ENCODE measurements at regions not wholly inside any gene's neighbourhood (a gene's known extent, or its start where the extent isn't known, plus 50 kb on each side); places are given as distances from the start of the nearest gene placed in this dataset.

DNA sequence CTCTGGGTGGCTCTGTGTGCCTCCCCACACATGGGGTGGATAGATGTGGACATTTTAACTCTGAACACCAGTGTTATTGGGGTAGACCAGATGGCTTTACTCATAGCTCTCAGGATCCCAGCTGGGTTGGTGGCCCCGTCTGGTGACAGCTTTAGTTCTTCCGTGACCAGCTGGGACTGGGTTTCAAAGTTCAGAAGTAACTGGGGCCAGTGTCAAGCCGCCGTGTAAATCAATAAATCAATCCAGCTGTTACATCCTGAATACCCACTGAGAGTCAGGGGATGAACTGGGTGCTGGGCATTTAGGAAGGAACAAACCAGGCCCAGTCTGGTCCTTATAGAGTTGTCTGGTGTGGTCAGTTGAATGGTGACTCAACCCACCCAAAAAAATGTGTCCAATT lies 269.4 kb downstream of the CTTN start:
- Histone ChIP-seq H3K9ac (ENCODE audit: low read depth in 1 of 2, low read length in 2 of 2) (no peak overlapping the region), H3K4me3 (ENCODE audit: low read depth in 1 of 2, low read length in 2 of 2) (no peak overlapping the region), H3K27ac (ENCODE audit: low read depth, low read length) (no peak overlapping the region), H3K9me3 (ENCODE audit: control insufficient read depth in 1 of 2, low read length in 2 of 2) (no peaks in the 10 kb centered on the region), H3K27me3 (ENCODE audit: control insufficient read depth in 1 of 2, insufficient read depth in 2 of 2, low read length in 2 of 2) (peaks cover 0 to 3% of the 10 kb centered on the region in 2 donors), H3K4me1 (ENCODE audit: control insufficient read depth in 1 of 2, insufficient read depth in 2 of 2, low read length in 2 of 2) (no peaks in the 10 kb centered on the region), H3K36me3 (ENCODE audit: control insufficient read depth in 1 of 2, insufficient read depth in 2 of 2, low read length in 2 of 2) (no peaks in the 10 kb centered on the region)

- Histone ChIP-seq H3K4me1 (ENCODE audit: control insufficient read depth in 1 of 2, insufficient read depth in 2 of 2, low read length in 2 of 2) (no peaks in the 10 kb centered on the region), H3K4me3 (ENCODE audit: low read depth in 1 of 2, low read length in 2 of 2) (no peak overlapping the region), H3K36me3 (ENCODE audit: control insufficient read depth in 1 of 2, insufficient read depth in 2 of 2, low read length in 2 of 2) (no peaks in the 10 kb centered on the region), H3K9ac (ENCODE audit: low read depth in 1 of 2, low read length in 2 of 2) (no peak overlapping the region), H3K27ac (ENCODE audit: low read depth, low read length) (no peak overlapping the region), H3K9me3 (ENCODE audit: control insufficient read depth in 1 of 2, low read length in 2 of 2) (no peaks in the 10 kb centered on the region), H3K27me3 (ENCODE audit: control insufficient read depth in 1 of 2, insufficient read depth in 2 of 2, low read length in 2 of 2) (no peaks in the 10 kb centered on the region)
Observed at GRCh38 chr11:70668204-70669202, 270.2 kb downstream of the CTTN start.

- Histone ChIP-seq H3K4me3 (ENCODE audit: low read depth in 1 of 2, low read length in 2 of 2) (no peak overlapping the region), H3K27me3 (ENCODE audit: control insufficient read depth in 1 of 2, insufficient read depth in 2 of 2, low read length in 2 of 2) (no peaks in the 10 kb centered on the region), H3K36me3 (ENCODE audit: control insufficient read depth in 1 of 2, insufficient read depth in 2 of 2, low read length in 2 of 2) (no peaks in the 10 kb centered on the region), H3K9me3 (ENCODE audit: control insufficient read depth in 1 of 2, low read length in 2 of 2) (no peaks in the 10 kb centered on the region), H3K4me1 (ENCODE audit: control insufficient read depth in 1 of 2, insufficient read depth in 2 of 2, low read length in 2 of 2) (no peaks in the 10 kb centered on the region), H3K27ac (ENCODE audit: low read depth, low read length) (no peak overlapping the region), H3K9ac (ENCODE audit: low read depth in 1 of 2, low read length in 2 of 2) (no peak overlapping the region)
Observed at GRCh38 chr11:70669281-70669680, 271.0 kb downstream of the CTTN start.

- H3K36me3 ChIP-seq (ENCODE audit: control insufficient read depth in 1 of 2, insufficient read depth in 2 of 2, low read length in 2 of 2): no peaks in the 10 kb centered on the region
- H3K4me3 ChIP-seq (ENCODE audit: low read depth in 1 of 2, low read length in 2 of 2): no peak overlapping the region
- no peaks in the 10 kb centered on the region for H3K9me3 ChIP-seq (ENCODE audit: control insufficient read depth in 1 of 2, low read length in 2 of 2)
- no peak overlapping the region for H3K27ac ChIP-seq (ENCODE audit: low read depth, low read length)
- no peaks in the 10 kb centered on the region for H3K4me1 ChIP-seq (ENCODE audit: control insufficient read depth in 1 of 2, insufficient read depth in 2 of 2, low read length in 2 of 2)
- no peaks in the 10 kb centered on the region for H3K27me3 ChIP-seq (ENCODE audit: control insufficient read depth in 1 of 2, insufficient read depth in 2 of 2, low read length in 2 of 2)
- H3K9ac ChIP-seq (ENCODE audit: low read depth in 1 of 2, low read length in 2 of 2): no peak overlapping the region
Observed at GRCh38 chr11:70669871-70670675, 271.7 kb downstream of the CTTN start.

DNA sequence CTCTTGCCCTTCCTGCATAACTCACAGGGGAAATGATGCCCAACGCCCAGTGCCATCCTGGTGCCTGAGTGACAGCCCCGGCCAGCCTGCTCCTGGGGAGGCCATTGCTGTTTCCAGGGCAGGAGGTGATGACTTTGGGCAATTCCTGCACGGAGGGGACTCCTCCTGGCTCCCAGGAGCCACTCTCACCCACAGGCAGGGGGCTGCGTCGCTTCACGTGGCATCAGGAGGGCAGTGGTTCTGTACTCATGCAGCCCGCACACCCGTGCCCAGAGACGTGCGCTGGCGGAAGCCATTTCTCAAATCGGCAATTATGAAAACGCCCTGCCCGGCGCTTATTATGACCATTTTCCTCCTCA lies 272.3 kb downstream of the CTTN start:
- Histone ChIP-seq H3K27ac (ENCODE audit: low read depth, low read length) (no peak overlapping the region), H3K9ac (ENCODE audit: low read depth in 1 of 2, low read length in 2 of 2) (no peak overlapping the region), H3K27me3 (ENCODE audit: control insufficient read depth in 1 of 2, insufficient read depth in 2 of 2, low read length in 2 of 2) (no peaks in the 10 kb centered on the region), H3K36me3 (ENCODE audit: control insufficient read depth in 1 of 2, insufficient read depth in 2 of 2, low read length in 2 of 2) (no peaks in the 10 kb centered on the region), H3K4me1 (ENCODE audit: control insufficient read depth in 1 of 2, insufficient read depth in 2 of 2, low read length in 2 of 2) (no peaks in the 10 kb centered on the region), H3K9me3 (ENCODE audit: control insufficient read depth in 1 of 2, low read length in 2 of 2) (no peaks in the 10 kb centered on the region), H3K4me3 (ENCODE audit: low read depth in 1 of 2, low read length in 2 of 2) (no peak overlapping the region)

DNA sequence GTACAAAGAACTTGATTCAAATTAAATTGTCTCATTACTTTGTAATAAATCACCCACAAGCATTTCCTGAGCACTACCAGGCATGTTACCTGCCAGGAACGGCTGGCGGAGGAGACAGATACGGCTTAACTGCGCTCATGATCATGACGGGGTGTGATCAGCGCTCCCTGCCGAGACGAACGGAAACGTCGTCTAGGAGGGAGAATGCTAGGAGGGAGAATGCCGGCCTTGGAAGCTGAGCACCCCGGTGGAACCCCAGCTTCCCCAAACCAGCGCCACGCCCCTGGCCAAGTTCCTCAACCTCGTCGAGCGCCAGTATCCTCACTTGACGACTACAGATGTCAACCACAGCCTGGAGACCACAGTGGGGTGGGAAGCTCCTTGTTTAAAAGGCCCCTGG lies 272.8 kb downstream of the CTTN start:
- Histone ChIP-seq H3K9ac (ENCODE audit: low read depth in 1 of 2, low read length in 2 of 2) (no peak overlapping the region), H3K27me3 (ENCODE audit: control insufficient read depth in 1 of 2, insufficient read depth in 2 of 2, low read length in 2 of 2) (no peaks in the 10 kb centered on the region), H3K4me1 (ENCODE audit: control insufficient read depth in 1 of 2, insufficient read depth in 2 of 2, low read length in 2 of 2) (no peaks in the 10 kb centered on the region), H3K4me3 (ENCODE audit: low read depth in 1 of 2, low read length in 2 of 2) (no peak overlapping the region), H3K27ac (ENCODE audit: low read depth, low read length) (no peak overlapping the region), H3K36me3 (ENCODE audit: control insufficient read depth in 1 of 2, insufficient read depth in 2 of 2, low read length in 2 of 2) (no peaks in the 10 kb centered on the region), H3K9me3 (ENCODE audit: control insufficient read depth in 1 of 2, low read length in 2 of 2) (no peaks in the 10 kb centered on the region)

GRCh38 chr11:70671611-70672010 lies 273.3 kb downstream of the CTTN start:
- no peaks in the 10 kb centered on the region for H3K9me3 ChIP-seq (ENCODE audit: control insufficient read depth in 1 of 2, low read length in 2 of 2)
- H3K4me3 ChIP-seq (ENCODE audit: low read depth in 1 of 2, low read length in 2 of 2): no peak overlapping the region
- no peaks in the 10 kb centered on the region for H3K27me3 ChIP-seq (ENCODE audit: control insufficient read depth in 1 of 2, insufficient read depth in 2 of 2, low read length in 2 of 2)
- H3K36me3 ChIP-seq (ENCODE audit: control insufficient read depth in 1 of 2, insufficient read depth in 2 of 2, low read length in 2 of 2): no peaks in the 10 kb centered on the region
- no peak overlapping the region for H3K27ac ChIP-seq (ENCODE audit: low read depth, low read length)
- H3K9ac ChIP-seq (ENCODE audit: low read depth in 1 of 2, low read length in 2 of 2): no peak overlapping the region
- no peaks in the 10 kb centered on the region for H3K4me1 ChIP-seq (ENCODE audit: control insufficient read depth in 1 of 2, insufficient read depth in 2 of 2, low read length in 2 of 2)

DNA sequence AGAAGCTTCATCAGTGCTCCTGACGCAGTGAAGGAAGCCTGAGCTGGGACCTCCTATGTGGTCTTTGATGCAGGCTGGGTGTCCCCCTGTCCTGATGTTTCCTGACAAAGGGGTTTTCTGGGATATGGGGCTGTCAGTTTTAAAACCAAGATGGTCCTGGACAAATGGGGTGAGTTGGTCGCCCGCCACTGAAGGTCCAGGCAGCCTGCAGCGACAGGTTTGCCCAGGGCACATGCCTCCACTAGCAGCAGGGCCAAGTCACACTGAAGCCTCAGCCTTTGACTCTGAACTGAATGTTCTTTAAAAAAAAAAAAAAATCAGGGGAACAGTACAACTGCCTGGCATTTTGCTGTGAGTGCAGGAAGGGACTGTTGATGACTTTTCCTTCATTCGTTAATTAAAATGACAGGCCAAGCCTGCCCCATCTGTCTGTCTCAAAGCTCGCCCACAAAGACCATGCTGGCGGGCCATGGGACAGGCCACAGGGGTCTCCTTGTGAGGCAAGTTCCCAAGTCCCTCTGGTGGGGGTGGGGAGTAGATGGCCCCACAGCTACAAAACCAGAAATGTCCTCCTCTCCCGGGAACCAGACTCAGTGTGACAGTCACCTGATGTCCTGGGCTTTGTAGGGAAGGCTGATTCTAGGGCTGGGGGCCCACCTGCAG lies 274.8 kb downstream of the CTTN start:
- Histone ChIP-seq H3K4me1 (ENCODE audit: control insufficient read depth in 1 of 2, insufficient read depth in 2 of 2, low read length in 2 of 2) (no peaks in the 10 kb centered on the region), H3K9ac (ENCODE audit: low read depth in 1 of 2, low read length in 2 of 2) (no peak overlapping the region), H3K9me3 (ENCODE audit: control insufficient read depth in 1 of 2, low read length in 2 of 2) (no peaks in the 10 kb centered on the region), H3K36me3 (ENCODE audit: control insufficient read depth in 1 of 2, insufficient read depth in 2 of 2, low read length in 2 of 2) (no peaks in the 10 kb centered on the region), H3K4me3 (ENCODE audit: low read depth in 1 of 2, low read length in 2 of 2) (no peak overlapping the region), H3K27me3 (ENCODE audit: control insufficient read depth in 1 of 2, insufficient read depth in 2 of 2, low read length in 2 of 2) (no peaks in the 10 kb centered on the region), H3K27ac (ENCODE audit: low read depth, low read length) (no peak overlapping the region)

DNA sequence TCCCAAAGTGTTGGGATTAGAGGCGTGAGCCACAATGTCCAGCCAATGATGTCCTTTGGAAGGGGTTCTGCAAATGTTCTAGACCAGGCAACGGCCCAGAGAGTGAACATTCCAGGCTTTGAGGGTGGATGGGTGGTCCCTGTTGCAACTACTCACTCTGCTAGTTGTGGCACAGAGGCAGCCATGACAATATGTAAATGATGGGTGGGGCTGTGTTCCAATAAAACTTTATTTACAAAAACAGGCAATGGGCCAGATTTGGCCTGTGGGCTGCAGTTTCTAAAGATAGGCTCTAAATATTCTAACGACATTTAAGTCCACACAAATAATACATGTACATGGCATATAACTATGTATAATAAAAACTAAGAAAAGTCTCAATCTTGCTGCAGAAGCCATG lies 276.3 kb downstream of the CTTN start:
- H3K27ac ChIP-seq (ENCODE audit: low read depth, low read length): no peak overlapping the region
- no peak overlapping the region for H3K9ac ChIP-seq (ENCODE audit: low read depth in 1 of 2, low read length in 2 of 2)
- no peaks in the 10 kb centered on the region for H3K4me1 ChIP-seq (ENCODE audit: control insufficient read depth in 1 of 2, insufficient read depth in 2 of 2, low read length in 2 of 2)
- H3K9me3 ChIP-seq (ENCODE audit: control insufficient read depth in 1 of 2, low read length in 2 of 2): no peaks in the 10 kb centered on the region
- H3K27me3 ChIP-seq (ENCODE audit: control insufficient read depth in 1 of 2, insufficient read depth in 2 of 2, low read length in 2 of 2): no peaks in the 10 kb centered on the region
- H3K4me3 ChIP-seq (ENCODE audit: low read depth in 1 of 2, low read length in 2 of 2): no peak overlapping the region
- no peaks in the 10 kb centered on the region for H3K36me3 ChIP-seq (ENCODE audit: control insufficient read depth in 1 of 2, insufficient read depth in 2 of 2, low read length in 2 of 2)

Data from duodenal mucosa (tissue), 2 donors.